GM19240 (cell line): ENCODE measurements at regions not wholly inside any gene's neighbourhood (a gene's known extent, or its start where the extent isn't known, plus 50 kb on each side); places are given as distances from the start of the nearest gene placed in this dataset.

ENCODE experiments used
- DNase-seq: peaks from one replicate; pipeline ENCODE4 v3.0.0; 2011; ENCODE audit warnings: low spot score; ENCODE audit not compliant: insufficient read length

DNA sequence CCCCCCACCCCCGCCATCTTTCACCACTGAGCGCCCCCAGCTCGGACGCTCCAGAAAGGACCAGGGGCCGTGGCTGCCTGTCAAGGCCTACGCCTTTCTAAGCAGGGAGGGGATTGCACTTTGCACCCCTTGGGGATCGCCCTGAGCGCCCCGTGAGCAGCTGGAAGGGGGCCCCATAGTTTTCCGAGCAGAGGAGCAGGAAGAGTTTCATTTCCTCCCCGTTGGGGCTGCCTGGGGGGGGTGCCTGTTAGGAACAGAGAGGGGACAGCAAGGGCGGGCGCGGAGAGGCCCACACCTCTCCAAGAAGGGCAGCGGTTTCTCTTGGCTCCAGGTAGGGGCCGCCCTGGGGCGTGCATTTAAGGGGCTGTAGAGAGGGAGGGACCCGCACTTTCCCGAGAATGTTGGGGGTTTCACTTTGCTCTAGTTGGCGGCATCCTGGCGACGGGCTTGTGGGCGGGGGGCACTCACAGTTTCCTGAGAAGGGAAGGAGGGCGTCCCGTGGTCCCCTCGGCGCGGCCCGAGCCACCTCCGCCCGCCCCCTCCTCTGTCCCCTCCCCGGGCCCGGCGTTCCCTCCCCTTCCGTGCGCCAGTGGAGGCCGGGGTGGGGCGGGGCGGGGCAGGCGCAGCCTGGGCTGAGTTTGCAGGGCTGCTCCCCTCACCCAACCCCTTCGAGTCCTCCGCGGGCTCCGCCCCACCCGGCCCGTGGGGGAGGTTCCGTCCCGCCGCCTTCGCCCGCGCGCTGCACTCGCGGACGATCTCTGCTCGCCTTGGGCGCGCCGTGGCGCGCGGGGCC lies 82.3 kb upstream of the CD99 start:
- DNase-seq: peak; percentile 79

DNA sequence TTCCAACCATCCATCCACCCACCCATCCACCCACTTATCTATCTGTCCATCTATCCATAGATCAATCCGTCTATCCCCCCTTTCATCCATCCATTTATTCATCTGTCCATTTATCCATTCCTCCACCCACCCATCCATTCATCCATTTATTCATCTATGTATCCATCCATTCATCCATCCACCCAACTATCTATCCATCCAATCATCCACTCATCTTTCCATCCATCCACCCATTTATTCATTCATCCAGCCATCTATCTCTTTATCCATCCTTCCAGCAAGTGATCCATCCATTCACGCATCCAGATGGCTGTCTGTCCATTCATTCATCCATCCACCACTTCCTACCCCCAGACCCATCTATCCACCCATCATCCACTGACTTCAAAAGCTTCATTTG lies 84.0 kb upstream of the CD99 start:
- no peak for DNase-seq

DNA sequence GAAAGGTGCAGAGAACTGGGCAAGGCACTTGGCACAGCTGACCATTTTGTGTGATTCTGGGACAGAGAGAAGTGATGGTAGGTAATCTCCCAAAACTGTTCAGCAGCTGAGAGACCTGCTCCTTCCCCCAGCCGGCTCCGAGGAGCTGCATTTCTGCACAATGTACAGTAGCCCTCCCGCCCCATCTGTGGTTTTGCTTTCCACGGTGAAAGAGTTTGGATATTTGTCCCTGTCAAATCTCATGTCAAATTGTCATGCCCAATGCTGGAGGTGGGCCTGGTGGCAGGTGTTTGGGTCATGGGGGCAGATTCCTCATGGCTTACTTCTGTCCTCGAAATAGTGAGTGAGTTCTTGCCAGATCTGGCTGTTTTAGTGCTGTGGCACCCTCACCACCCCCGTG lies 90.5 kb upstream of the CD99 start:
- no peak for DNase-seq

DNA sequence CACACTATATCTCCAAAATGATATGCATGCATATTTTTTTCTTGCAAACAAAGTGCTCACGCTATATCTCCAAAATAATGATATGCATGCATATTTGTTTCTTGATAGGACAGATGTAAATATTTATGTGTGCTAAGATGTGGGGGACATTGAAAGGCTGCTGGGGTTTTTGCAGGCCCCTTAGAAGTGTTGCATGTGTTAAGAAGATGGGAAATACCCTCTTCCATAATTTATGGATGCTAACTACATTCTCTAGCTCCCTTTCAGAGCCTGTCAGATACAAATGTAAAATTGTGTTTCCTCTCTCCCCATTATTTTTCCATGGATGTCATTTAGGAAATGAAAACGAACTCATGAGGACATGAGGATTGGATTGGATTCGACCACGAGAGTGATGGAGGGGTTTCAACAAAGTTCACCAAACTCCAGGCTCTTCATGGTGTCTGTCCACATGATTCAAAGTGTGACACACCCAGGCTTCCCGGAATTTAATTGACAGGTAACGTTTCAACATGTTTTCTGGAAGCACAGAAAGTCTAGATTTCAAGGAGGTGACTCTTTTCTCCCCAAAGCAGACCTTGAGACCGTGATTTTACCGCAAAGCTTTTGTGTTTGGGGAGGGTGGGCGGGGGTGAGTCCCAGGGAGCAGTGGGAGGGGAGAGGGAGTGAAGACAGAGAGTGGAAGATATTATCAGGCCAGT lies 94.4 kb upstream of the CD99 start:
- DNase-seq: no peak

DNA sequence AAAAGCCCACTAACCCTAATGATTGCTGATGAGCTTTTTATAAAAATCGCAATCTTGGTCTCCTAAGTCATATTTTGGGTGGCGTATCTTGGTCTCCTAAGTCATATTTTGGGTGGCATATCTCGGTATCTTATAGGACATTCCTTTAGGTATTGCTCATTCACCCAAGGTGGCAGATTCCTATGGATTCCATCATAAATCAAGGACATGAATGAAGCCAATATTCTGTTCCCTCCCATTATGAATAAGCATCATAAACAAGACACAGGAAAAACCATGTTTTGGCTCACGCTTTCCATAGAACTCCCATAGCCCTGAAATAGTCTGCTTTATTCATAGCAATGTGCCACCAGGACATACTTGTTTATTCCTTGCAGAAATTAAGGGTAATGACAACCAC lies 95.0 kb upstream of the CD99 start:
- no peak for DNase-seq

DNA sequence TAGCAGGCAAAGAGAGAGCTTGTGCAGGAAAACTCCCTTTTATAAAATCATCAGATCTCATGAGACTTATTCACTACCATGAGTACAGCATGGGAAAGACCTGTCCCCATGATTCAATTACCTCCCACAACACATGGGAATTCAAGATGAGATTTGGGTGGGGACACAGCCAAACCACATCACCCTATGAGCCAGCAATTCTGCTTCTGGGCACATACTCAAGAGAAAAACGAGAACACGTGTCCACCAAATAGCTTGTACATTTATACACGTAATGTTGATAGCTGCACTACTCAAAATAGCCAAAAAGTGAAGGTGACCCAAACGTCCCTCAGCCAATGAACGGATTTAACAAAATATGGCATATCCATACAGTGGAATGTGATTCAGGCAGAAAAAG lies 94.5 kb upstream of the DHRSX start:
- DNase-seq: no peak

DNA sequence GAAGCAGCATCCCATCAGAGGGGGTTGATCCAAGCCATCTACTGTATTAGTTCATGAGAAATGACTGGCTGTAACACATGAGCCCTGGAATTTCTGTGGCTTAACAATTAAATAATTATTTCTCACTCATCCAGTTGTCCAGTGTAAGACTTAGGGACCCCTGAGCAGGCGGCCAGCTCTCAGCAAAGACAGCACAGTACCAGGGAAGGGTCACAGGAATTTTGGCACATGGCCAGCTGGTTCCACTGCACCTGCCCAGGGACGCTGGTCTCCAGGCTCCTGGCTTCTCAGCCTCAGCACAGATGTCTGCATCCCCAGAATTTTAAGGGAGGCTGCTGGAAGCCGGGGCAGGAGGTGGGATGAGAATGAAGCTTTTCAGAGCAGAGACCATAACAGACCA lies 93.7 kb upstream of the DHRSX start:
- no peak for DNase-seq

DNA sequence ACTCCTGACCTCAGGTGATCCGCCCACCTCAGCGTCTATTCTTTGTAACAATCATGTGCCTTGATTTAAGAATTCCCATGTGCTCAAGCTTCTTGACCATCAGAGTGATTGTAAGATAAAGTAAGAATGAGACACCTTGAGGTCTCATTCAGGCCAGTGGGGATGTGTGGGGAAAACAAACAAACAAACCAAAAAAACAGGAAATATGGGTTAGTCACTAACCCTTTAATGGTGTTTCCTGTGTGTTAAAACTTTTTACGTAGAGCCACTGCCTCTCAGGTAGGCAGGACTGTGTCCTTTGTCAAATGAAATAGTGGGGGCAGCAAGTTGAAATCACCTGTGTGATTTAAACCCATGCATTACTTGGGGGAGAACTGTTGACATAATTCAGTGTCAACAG lies 91.5 kb upstream of the DHRSX start:
- DNase-seq: no peak

DNA sequence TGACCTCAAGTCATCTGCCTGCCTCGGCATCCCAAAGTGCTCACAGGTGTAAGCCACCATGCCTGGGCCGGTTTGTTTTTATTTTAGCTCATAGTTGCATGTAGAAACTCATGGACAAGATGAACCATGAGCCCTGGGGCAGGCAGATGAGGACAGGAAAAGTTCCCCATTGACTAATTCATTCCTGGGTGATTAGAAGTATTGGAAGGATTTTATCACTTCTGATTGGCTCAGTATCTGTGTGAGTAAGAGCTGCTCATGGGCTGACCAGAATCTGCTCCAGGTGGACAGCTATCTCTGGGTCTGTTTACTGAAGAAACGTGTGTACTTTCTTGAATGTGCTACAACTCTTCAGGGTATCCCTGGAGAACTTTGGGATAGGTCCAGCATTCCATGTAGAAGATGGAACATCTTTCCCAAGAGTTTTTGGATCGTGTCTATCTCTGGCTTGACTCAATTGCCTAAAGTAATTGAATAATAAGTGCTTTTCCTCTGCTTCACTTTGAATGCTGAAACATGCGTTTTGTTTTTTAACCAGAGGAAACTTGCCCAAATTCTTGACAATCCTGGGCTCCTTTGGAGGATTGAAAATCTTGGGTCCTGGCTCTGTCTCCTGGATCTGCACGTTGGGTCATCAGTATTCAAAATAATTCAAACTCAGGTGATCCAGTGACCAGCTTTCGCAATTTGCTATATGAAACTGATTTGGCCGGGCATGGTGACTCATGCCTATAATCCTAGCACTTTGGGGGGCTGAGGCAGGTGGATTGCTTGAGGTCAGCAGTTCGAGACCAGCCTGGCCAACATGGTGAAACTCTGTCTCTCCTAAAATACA lies 88.6 kb upstream of the DHRSX start:
- DNase-seq: no peak

DNA sequence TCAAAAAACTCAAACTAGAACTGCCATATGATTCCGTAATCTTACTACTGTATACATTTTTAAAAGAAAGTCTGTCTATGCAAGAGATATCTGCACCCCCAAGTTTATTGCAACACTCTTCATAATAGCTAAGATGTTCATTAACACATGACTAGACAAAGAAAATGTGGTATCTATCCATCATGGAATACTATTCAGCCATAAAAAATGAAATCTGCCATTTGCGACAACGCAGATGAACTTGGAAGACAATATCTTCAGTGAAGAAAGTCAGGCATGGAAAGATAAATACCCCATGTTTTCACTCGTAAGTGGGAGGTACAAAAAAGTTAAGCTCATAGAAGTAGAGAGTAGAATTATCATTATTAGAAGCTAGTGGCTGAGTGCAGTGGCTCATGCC lies 87.3 kb upstream of the DHRSX start:
- no peak for DNase-seq

DNA sequence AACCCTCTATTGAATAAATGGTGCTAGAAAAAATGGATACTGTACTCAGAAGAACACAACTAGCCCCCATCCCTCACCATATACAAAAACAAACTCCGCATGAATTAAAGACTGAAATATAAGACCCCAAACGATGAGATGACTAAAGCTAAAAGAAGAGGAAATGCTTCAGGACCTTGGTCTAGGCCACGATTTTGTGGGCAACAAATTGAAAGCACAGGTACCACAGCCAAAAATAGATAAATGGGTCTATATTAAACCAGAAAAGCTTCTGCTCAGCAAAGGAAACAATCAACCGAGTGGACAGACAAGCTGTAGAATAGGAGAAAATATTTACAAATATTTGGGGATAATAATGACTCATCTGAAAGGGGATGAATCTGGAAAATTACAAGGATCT lies 86.4 kb upstream of the DHRSX start:
- DNase-seq: no peak

DNA sequence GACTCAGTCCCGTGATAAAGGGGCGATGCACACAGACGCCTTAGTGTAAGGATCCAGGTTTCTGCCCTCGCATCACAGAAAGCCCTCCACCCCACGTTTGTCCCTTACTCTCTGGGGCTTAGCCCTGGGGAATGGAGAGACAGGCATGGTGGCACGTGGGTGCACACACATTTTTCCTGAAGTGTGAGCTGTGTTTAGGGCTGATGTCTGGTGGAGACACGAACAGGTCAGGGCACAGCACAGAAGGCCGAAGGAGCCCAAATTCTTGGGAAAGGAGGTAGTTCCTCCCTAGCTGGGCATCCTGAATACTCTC lies 84.3 kb upstream of the DHRSX start:
- no peak for DNase-seq

DNA sequence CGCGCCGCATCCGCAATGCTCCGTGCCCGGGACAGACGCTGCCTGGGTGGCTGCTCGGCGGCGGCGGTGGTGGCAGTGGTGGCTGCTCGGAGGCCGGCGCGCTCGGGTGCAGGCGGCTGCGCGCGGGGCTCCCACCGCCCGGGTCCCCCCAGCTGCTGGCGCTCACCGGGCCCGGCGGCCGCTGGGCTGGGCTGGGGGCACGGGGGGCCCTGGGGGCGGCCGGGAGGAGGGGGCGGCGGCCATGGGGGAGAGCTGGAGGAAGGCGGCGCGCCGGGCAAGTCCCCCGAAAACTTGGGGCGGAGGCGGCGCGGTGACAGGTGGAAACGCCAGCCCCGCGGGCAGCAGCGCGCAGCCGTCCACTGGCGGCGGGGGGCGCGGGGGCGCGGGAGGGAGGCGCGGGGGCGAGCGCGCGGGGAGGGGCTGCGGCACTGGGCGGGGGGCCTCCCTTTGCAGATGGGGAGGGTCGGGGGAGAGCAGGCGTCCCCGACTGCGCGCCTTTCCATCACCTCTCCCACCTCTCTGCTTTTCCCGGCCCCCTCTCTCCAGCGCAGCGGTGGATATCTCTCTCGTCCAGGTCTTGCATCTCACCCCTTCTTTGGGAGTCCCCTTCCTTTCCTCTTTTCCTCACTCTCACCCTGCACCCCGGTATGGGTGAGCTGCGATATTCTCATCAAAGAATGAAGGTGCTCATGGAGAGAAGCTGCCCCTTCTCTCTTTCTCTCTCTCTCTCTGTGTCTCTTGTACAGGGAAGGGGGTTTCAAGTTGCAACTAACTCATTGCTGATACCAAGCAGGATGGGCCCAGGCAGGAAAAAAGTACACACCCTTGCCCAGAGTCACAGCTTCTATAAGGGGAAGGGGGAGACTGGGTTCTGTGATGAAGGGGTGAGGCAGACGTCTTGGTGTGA lies 83.7 kb upstream of the DHRSX start:
- DNase-seq: no peak

DNA sequence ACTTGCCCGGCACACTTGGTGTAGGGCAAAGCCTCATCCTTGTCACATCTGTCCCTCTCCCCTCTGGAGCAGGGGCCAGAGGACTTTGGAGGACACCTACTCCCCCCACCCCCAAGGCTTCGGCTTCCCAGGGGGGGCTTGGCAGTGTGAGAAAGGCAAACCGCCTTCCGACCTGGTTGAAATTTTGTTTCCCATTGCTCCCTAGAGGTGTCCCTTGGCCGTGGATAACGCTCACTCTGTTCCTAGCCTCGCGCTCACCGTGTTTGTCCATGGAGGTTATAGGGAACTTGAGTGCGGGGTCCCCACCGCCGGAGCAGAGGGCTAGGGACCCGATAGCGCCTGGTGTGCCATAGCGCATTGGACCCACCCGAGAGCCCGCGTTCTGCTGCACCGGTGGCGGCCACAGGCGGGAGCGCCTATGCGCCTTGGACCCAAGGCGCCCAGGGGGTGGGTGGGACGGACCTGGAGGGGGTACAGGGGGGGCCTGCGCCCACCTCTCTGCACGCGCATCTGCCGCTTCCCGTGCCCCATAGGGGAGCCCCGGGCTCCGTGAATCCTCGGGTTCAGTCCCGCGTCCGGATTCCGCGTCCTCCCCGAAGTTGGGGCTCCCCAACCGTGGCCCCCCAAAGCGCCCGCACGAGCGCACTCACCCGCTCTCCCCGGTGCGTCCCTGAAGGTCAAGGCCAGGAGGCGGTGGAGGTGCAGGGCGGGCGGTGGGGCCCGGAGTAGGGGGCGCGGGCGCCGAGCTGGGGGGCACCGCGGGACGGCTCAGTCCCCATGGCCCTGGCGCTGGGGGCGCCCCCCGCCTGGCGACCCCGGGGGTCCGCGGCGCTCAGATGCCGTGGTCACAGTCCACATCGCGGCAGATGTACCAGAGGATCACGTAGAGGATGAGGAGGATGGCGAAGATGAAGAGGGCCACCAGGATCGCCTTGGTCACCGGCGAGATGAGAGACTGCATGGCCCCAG lies 82.7 kb upstream of the DHRSX start:
- no peak for DNase-seq

DNA sequence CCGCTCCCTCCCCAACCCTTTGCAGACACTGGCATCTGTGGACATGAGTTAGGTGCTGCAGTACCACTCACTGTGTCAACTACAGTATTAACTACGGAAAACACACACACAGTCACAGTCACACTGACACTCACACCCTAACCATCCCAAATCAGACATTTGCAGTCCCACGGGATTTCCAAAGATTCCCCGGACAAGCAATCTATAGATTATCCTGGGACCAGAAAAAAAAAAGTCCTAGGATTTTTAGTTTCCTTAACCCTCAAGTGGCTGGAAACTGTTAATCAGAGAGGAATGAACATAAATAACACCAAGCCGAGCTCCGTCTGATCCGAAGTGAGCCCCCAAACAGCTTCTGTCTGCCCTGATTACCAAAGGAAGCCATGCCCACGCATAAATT lies 81.9 kb upstream of the DHRSX start:
- DNase-seq: no peak

DNA sequence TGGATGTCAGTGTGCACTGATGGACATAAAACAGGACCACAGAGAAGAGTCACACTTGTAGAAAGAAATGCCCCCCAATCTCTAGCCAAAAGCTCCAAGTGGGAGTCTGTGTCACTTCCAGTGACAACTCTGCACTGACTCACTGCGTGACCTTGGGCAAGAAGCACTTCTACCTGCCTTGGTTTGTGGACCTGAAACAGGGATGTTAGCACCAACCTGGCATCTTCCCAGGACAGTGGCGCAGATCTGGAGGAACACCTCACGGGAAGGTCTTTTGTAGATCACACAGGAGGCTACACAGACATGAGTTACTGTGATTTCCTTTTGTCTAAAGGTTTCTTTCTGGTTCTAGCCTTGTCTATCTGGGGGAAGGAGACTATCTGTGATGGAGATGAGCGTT lies 80.5 kb upstream of the DHRSX start:
- no peak for DNase-seq

DNA sequence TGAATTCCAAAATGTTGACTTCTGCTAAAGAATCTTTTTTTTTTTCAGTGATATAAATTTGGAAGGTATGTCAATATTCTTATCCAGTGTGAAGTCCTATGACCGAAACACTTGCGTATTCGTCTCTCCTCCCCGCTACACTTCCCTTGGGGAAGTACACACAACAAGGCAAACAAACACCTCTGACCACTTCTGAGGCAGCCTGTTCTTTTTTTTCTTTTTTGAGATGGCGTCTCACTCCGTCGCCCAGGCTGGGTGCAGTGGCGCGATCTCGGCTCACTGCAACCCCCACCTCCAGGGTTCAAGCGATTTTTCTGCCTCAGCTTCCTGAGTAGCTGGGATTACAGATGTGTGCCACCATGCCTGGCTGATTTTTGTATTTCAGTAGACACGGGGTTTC lies 78.1 kb upstream of the DHRSX start:
- DNase-seq: no peak

DNA sequence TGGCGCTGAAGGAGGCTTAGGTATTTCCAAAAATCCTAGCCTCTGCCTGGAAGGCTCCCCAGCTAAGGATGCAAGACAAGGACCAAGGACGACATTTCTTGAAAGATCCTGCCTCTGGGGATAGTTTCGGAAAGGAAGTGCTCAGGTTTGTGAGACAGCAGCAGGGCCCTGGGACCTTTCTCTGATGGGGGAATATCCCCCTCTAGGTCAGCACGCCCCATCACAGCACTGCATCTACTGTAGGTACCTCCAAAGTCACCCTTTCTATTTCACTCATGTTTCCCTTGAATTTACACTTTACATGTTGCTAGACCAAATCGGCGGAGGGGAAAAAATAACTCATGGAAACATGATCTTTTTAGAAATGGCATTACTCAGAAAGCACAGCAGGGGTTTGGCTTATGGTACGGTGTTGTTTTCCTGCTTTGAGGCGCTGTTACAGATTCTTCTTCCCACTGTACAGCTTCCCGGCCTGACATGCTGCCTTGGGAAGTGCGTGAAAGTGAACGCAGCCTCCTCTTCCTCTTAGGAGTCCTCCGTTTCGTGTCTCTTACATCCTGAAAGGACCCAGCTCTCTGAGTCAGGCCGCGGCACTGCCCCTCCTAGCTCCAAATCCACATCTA lies 77.2 kb upstream of the DHRSX start:
- DNase-seq: no peak

DNA sequence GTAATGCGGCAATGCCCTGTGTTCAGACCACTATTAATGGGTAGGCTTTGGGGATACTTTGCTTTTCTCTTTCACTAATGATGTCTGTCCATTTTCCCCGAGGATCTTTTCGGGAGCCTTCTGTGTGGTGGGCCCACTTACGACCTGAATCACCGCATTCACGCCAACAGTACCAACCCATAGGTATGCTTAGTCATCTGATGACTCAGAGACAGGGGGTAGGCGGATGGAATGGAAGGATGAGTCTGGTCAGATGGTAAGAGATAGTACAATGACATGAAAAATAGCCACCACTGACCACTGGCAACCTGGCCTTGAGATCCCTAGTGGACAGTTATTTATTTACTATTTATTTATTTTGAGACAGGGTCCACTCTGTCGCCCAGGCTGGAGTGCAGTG lies 76.0 kb upstream of the DHRSX start:
- DNase-seq: no peak

DNA sequence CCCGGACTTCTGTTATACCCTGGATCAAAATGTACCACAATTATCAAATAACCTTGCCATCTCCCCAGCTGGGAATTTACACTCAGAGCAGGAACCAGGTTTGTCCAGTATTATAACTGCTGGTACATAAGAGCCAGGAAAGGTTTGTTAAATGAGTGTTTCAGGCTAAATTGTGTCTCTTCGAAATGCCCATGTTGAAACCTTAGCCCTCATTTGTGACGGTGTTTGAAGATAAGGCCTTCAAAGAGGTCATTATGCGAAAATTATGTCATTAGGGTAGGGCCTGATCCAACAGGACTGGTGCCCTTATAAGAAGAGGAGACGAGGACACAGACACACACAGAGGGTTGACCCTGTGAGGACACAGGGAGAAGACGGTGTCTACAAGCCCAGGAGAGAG lies 73.5 kb upstream of the DHRSX start:
- no peak for DNase-seq
